GM23248 (cell line): ENCODE measurements at regions not wholly inside any gene's neighbourhood (a gene's known extent, or its start where the extent isn't known, plus 50 kb on each side); places are given as distances from the start of the nearest gene placed in this dataset.

Source experiments
- DNase-seq: peaks from one replicate; pipeline ENCODE4 v3.0.0-alpha.2; 2015
- H2AFZ ChIP-seq: fragments of 200-600 bp; sonication (generic); 2 replicates; pipeline ENCODE4 v1.6.1; 2016; ENCODE audit warnings: antibody characterized with exemption
- H3F3A ChIP-seq: fragments of 200-600 bp; sonication (generic); 2 replicates; pipeline ENCODE4 v1.6.1; 2016; ENCODE audit warnings: mild to moderate bottlenecking, antibody characterized with exemption, mixed run types; ENCODE audit not compliant: insufficient read depth
- H3K27ac ChIP-seq: fragments of 200-600 bp; sonication (generic); 2 replicates; pipeline ENCODE4 v1.5.1; 2016; ENCODE audit warnings: mild to moderate bottlenecking
- H3K27me3 ChIP-seq: fragments of 200-600 bp; sonication (generic); replicated peaks from 2 replicates; pipeline ENCODE4 v1.6.1; 2016; ENCODE audit warnings: mild to moderate bottlenecking; ENCODE audit not compliant: insufficient read depth
- H3K36me3 ChIP-seq: fragments of 200-600 bp; sonication (generic); 2 replicates; pipeline ENCODE4 v1.6.1; 2016; ENCODE audit warnings: low read depth, mild to moderate bottlenecking
- H3K4me1 ChIP-seq: fragments of 200-600 bp; sonication (generic); 2 replicates; pipeline ENCODE4 v1.6.1; 2016; ENCODE audit warnings: mild to moderate bottlenecking; ENCODE audit not compliant: insufficient read depth
- H3K4me2 ChIP-seq: fragments of 200-600 bp; sonication (generic); one replicate; pipeline ENCODE4 v1.6.1; 2016; ENCODE audit warnings: mild to moderate bottlenecking; ENCODE audit not compliant: unreplicated experiment
- H3K4me3 ChIP-seq: fragments of 200-600 bp; sonication (generic); 2 replicates; pipeline ENCODE4 v1.5.1; 2016; ENCODE audit warnings: mild to moderate bottlenecking
- H3K79me2 ChIP-seq: fragments of 200-600 bp; sonication (generic); 2 replicates; pipeline ENCODE4 v1.6.1; 2016; ENCODE audit warnings: mild to moderate bottlenecking; ENCODE audit not compliant: insufficient read depth
- H3K9ac ChIP-seq: fragments of 200-600 bp; sonication (generic); 2 replicates; pipeline ENCODE4 v1.6.1; 2016; ENCODE audit warnings: mild to moderate bottlenecking
- H3K9me2 ChIP-seq: fragments of 200-600 bp; sonication (generic); 2 replicates; pipeline ENCODE4 v1.6.1; 2016; ENCODE audit warnings: mixed run types, mild to moderate bottlenecking, moderate library complexity; ENCODE audit not compliant: insufficient read depth
- H3K9me3 ChIP-seq: fragments of 200-600 bp; sonication (generic); one replicate; pipeline ENCODE4 v1.6.1; 2017; ENCODE audit warnings: low read depth
- H4K20me1 ChIP-seq: fragments of 200-600 bp; sonication (generic); 2 replicates; pipeline ENCODE4 v1.6.0; 2016; ENCODE audit not compliant: insufficient read depth
- EZH2 ChIP-seq: fragments of 200-600 bp; sonication (generic); IDR thresholded peaks from 2 replicates; pipeline ENCODE4 v1.6.1; 2018; ENCODE audit warnings: antibody characterized with exemption, mild to moderate bottlenecking; ENCODE audit not compliant: insufficient read depth, poor library complexity, severe bottlenecking
- EZH2phosphoT487 ChIP-seq: fragments of 200-600 bp; sonication (generic); IDR thresholded peaks from 2 replicates; pipeline ENCODE4 v1.6.1; 2018; ENCODE audit warnings: antibody characterized with exemption, moderate library complexity, mild to moderate bottlenecking, low read depth; ENCODE audit not compliant: insufficient read depth
- WGBS, 2 experiments: methylation state at CpG; one replicate each; pipeline ENCODE4 v1.1.6; 2015 to 2017; ENCODE audit warnings: low lambda C conversion rate in 2 of 2, low coverage in 1 of 2; ENCODE audit errors: missing lambda C conversion rate in 2 of 2; 5-methylcytosine and 5-hydroxymethylcytosine counted together
- in situ Hi-C: fragments of 300-500 bp; cut with MboI; formaldehyde crosslinking; loops from 2 replicates; pipeline ENCODE4 v1.15.0; 2020

DNA sequence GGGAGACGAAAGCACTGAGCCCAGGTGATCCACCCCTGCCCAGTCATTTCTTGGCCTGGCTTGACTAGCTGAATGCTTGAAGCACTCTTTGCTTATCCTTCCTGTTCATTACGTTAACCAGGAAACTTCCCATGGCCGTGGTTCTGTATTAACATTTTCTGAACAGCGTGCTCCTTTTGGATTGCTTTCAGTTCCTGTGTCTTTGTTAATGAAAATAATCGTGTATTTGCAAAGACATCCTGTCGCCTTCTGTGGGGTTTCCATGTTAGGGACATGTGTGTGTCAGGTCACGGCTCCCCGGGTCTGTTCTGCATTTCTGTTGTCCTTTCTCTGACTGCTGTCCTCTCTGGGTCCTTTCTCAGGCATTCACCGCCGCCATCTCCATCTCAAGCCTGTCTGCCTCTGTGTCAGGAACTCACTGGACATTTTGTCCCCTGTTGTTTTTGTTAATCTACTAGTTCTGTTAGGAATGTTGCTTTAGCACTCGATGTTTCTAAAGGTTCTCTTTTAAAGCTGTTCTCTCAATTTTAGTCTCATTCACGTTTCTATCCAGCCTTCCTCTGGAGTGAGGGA, 434.1 kb upstream of the HS6ST1 start:
- H3K4me3 ChIP-seq, result no peak overlapping the region
- H3K36me3 ChIP-seq, result no peaks in the 10 kb centered on the region
- no peak overlapping the region for H3K4me2 ChIP-seq
- no peak overlapping the region for H3K27ac ChIP-seq
- H3K9me3 ChIP-seq, result no peaks in the 10 kb centered on the region
- no peaks in the 10 kb centered on the region for H3K9me2 ChIP-seq
- TF ChIP-seq EZH2 (no peak), EZH2phosphoT487 (no peak)
- WGBS, 2 experiments, result 73 to 75% methylated on average over 12 of the region's 12 CpGs
- in situ Hi-C loops, result no loop called here
- no peaks in the 10 kb centered on the region for H3K79me2 ChIP-seq
- peaks cover 27% of the 10 kb centered on the region; the same call in 1 of the 2 replicates for H3K27me3 ChIP-seq
- no peak overlapping the region for H3K9ac ChIP-seq
- no peak overlapping the region for H2AFZ ChIP-seq
- no peaks in the 10 kb centered on the region for H3F3A ChIP-seq
- H3K4me1 ChIP-seq, result no peaks in the 10 kb centered on the region
- H4K20me1 ChIP-seq, result no peaks in the 10 kb centered on the region
- DNase-seq, result no peak

- peaks cover 25% of the 10 kb centered on the region; the same call in 1 of the 2 replicates for H3K27me3 ChIP-seq
- no peak for DNase-seq
- WGBS, 2 experiments, result 77 to 79% methylated on average over 7 of the region's 7 CpGs
- no peaks in the 10 kb centered on the region for H3K4me1 ChIP-seq
- H3F3A ChIP-seq, result no peaks in the 10 kb centered on the region
- in situ Hi-C loops, result no loop called here
- TF ChIP-seq EZH2 (no peak), EZH2phosphoT487 (no peak)
- H4K20me1 ChIP-seq, result no peaks in the 10 kb centered on the region
- no peak overlapping the region for H3K27ac ChIP-seq
- H3K79me2 ChIP-seq, result no peaks in the 10 kb centered on the region
- H3K36me3 ChIP-seq, result no peaks in the 10 kb centered on the region
- no peak overlapping the region for H2AFZ ChIP-seq
- H3K9ac ChIP-seq, result no peak overlapping the region
- H3K9me3 ChIP-seq, result no peaks in the 10 kb centered on the region
- no peak overlapping the region for H3K4me2 ChIP-seq
- H3K9me2 ChIP-seq, result no peaks in the 10 kb centered on the region
- no peak overlapping the region for H3K4me3 ChIP-seq
Measured at GRCh38 chr2:128753321-128753720, 434.7 kb upstream of the HS6ST1 start.

GRCh38 chr2:128753800-128754199, 435.1 kb upstream of the HS6ST1 start:
- 87 to 91% methylated on average over 6 of the region's 6 CpGs for WGBS, 2 experiments
- H3K9me3 ChIP-seq, result no peaks in the 10 kb centered on the region
- DNase-seq, result no peak
- H3K4me2 ChIP-seq, result no peak overlapping the region
- no peaks in the 10 kb centered on the region for H3K9me2 ChIP-seq
- no peak overlapping the region for H3K27ac ChIP-seq
- in situ Hi-C loops, result no loop called here
- no peaks in the 10 kb centered on the region for H3K79me2 ChIP-seq
- H3K9ac ChIP-seq, result no peak overlapping the region
- H3K4me3 ChIP-seq, result no peak overlapping the region
- no peak for TF ChIP-seq EZH2
- no peak overlapping the region for H2AFZ ChIP-seq
- H3K36me3 ChIP-seq, result no peaks in the 10 kb centered on the region
- H3K27me3 ChIP-seq, result peaks cover 25% of the 10 kb centered on the region; the same call in 1 of the 2 replicates
- no peaks in the 10 kb centered on the region for H4K20me1 ChIP-seq
- H3F3A ChIP-seq, result no peaks in the 10 kb centered on the region
- no peaks in the 10 kb centered on the region for H3K4me1 ChIP-seq

DNA sequence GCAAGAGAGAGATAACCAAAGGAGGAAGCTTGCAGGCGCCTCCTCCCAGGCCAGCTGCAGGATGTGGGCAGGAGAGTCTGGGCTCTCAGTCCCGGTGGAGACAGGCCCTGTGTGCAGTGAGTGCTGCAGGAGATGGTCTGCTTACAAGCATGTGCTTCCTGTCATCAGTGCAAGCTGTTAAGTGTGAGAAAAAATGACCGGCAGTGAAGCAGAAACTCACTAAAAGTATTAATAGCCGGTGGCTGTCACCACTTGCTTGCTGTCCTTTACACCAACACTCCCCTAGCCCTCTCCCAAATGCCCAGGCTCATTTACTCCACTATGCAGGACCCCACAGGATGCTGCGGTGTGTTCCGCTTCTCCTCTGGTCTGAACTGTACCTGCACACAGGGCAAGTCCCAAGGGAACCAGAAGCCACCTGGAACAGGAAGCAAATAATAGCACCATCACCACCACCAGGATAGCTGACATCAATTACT, 435.6 kb upstream of the HS6ST1 start:
- Histone ChIP-seq H3K4me3 (no peak overlapping the region), H3K4me2 (no peak overlapping the region), H3K9me2 (no peaks in the 10 kb centered on the region), H3K4me1 (no peaks in the 10 kb centered on the region), H3K27ac (no peak overlapping the region), H3F3A (no peaks in the 10 kb centered on the region), H3K9me3 (no peaks in the 10 kb centered on the region), H3K9ac (no peak overlapping the region), H3K79me2 (no peaks in the 10 kb centered on the region), H3K27me3 (peaks cover 25% of the 10 kb centered on the region; the same call in 1 of the 2 replicates), H3K36me3 (no peaks in the 10 kb centered on the region), H2AFZ (no peak overlapping the region), H4K20me1 (no peaks in the 10 kb centered on the region)
- no peak for TF ChIP-seq EZH2
- no peak for TF ChIP-seq EZH2phosphoT487
- 87% methylated on average over 6 of the region's 6 CpGs for WGBS, 2 experiments
- in situ Hi-C loops, result no loop called here
- no peak for DNase-seq
